ENCODE measurements at regions not wholly inside any gene's neighbourhood (a gene's known extent, or its start where the extent isn't known, plus 50 kb on each side); places are given as distances from the start of the nearest gene placed in this dataset.

DNA sequence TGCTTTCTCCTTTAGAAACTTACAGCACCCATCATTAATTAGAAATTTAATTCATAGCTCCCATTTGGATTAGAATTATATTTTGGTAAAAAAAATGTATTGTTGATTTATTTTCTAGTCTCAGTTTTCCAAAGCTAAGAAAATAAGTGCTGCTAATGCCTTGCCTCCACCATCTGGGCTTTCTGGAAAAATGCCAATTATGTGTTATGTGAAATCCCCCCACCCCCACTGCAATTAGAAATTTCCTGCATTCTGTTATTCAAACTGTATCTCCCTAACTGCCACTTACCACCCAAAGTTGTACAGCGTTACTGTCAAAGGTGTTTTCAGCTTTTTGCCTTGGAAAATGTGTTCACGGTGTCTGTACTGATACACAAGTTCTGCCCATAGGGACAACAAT is 617.2 kb upstream of the UBE2E2 start:
- H3K36me3 ChIP-seq, result no peaks in the 10 kb centered on the region
- H3K27ac ChIP-seq, result no peak overlapping the region
- peak in 1 of 2 donors; percentile 26 for DNase-seq
- WGBS, 5 donors, result 77 to 86% (median 82%) methylated on average over 2 of the region's 2 CpGs
- no peak overlapping the region for H3K4me3 ChIP-seq
- no peak for TF ChIP-seq POLR2A (IDR thresholded peaks at IDR 0.05)
- no peak for TF ChIP-seq POLR2AphosphoS5 (IDR thresholded peaks at IDR 0.05)
- TF ChIP-seq, protein P1, sequence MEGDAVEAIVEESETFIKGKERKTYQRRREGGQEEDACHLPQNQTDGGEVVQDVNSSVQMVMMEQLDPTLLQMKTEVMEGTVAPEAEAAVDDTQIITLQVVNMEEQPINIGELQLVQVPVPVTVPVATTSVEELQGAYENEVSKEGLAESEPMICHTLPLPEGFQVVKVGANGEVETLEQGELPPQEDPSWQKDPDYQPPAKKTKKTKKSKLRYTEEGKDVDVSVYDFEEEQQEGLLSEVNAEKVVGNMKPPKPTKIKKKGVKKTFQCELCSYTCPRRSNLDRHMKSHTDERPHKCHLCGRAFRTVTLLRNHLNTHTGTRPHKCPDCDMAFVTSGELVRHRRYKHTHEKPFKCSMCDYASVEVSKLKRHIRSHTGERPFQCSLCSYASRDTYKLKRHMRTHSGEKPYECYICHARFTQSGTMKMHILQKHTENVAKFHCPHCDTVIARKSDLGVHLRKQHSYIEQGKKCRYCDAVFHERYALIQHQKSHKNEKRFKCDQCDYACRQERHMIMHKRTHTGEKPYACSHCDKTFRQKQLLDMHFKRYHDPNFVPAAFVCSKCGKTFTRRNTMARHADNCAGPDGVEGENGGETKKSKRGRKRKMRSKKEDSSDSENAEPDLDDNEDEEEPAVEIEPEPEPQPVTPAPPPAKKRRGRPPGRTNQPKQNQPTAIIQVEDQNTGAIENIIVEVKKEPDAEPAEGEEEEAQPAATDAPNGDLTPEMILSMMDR (IDR thresholded peaks at IDR 0.05), result no peak
- H3K27me3 ChIP-seq, result no peaks in the 10 kb centered on the region
- H3K9me3 ChIP-seq, result no peaks in the 10 kb centered on the region
- H3K4me1 ChIP-seq, result no peaks in the 10 kb centered on the region
- intact Hi-C loops (cut with DNase I; ENCODE audit: low total_unique reads), result no loop called here

DNA sequence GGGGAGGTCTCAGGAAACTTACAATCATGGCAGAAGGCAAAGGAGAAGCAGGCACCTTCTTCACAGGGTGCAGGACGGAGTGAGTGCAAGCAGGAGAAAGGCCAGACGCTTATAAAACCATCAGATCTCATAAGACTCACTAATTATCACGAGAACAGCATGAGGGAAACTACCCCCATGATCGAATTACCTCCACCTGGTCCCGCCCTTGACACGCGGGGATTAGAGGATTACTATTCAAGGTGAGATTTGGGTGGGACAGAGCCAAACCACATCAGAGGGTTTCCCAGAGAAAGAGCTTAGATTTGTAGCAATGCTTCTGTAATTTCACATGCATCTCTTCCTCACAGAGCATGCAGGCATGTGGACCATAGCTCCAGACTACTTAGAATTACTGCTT is 615.7 kb upstream of the UBE2E2 start:
- no peak for DNase-seq
- H3K9me3 ChIP-seq, result no peaks in the 10 kb centered on the region
- H3K36me3 ChIP-seq, result no peaks in the 10 kb centered on the region
- no peaks in the 10 kb centered on the region for H3K4me1 ChIP-seq
- no peak overlapping the region for H3K27ac ChIP-seq
- H3K4me3 ChIP-seq, result no peak overlapping the region
- intact Hi-C loops (cut with DNase I; ENCODE audit: low total_unique reads), result no loop called here
- TF ChIP-seq POLR2AphosphoS5 (IDR thresholded peaks at IDR 0.05) (no peak), POLR2A (IDR thresholded peaks at IDR 0.05) (no peak), EP300 (IDR thresholded peaks at IDR 0.05) (no peak)
- TF ChIP-seq, protein P1 (IDR thresholded peaks at IDR 0.05), result no peak
- 61 to 79% (median 69%) methylated on average over 7 of the region's 7 CpGs for whole genome bisulfite sequencing, 5 donors
- no peaks in the 10 kb centered on the region for H3K27me3 ChIP-seq

DNA sequence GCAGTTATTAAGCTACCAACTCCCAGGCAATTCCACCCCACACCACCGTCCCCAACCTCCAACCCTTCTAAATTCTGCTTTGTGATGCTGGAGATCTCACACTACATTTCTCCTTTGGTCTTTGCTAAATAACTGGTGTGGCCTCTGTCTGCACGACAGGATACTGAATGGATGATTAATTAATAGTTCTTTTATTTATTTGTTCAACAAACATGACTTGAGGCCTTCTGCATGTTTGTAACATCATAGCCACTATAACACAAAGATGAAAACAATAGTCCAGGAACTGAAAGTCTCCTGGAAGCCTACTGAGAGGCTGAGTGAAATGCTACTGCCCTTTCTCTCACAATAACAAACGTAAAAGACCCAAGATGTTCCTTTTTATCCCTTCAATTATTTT is 609.5 kb upstream of the UBE2E2 start:
- no peaks in the 10 kb centered on the region for H3K4me1 ChIP-seq
- H3K9me3 ChIP-seq, result peaks cover 0 to 15% (median 5%) of the 10 kb centered on the region in 4 donors
- intact Hi-C loops (cut with DNase I; ENCODE audit: low total_unique reads), result no loop called here
- no peaks in the 10 kb centered on the region for H3K36me3 ChIP-seq
- H3K4me3 ChIP-seq, result no peak overlapping the region
- WGBS, 5 donors, result 13 to 33% (median 22%) methylated on average over 3 of the region's 3 CpGs
- TF ChIP-seq, protein P1 (IDR thresholded peaks at IDR 0.05), result no peak
- TF ChIP-seq EP300 (IDR thresholded peaks at IDR 0.05) (no peak), POLR2A (IDR thresholded peaks at IDR 0.05) (no peak), POLR2AphosphoS5 (IDR thresholded peaks at IDR 0.05) (no peak)
- H3K27ac ChIP-seq, result no peak overlapping the region
- no peaks in the 10 kb centered on the region for H3K27me3 ChIP-seq
- DNase-seq, result no peak

DNA sequence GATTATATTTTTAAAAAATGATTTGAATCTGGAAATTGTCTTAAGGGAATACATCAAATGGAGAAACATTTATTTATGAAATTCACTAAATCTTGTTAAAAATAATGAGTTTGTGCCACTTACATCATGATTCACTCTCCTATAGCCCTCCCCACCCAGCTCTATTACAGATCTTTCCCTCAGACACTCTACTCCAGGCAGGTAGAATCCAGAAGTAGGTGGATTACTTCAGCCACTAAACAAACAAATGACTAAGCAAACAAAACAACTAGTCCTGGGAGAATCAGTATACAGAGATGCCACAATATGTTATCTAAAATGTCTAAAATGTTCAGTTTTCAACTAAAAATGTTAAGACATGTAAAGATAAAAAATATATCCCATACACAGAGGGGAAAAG is 608.1 kb upstream of the UBE2E2 start:
- H3K9me3 ChIP-seq, result peaks cover 0 to 15% (median 5%) of the 10 kb centered on the region in 4 donors

More for the DNA sequence above, 608.1 kb upstream of the UBE2E2 start:
- no peaks in the 10 kb centered on the region for H3K36me3 ChIP-seq
- no peaks in the 10 kb centered on the region for H3K27me3 ChIP-seq
- no peaks in the 10 kb centered on the region for H3K4me1 ChIP-seq
- TF ChIP-seq EP300 (IDR thresholded peaks at IDR 0.05) (no peak), POLR2AphosphoS5 (IDR thresholded peaks at IDR 0.05) (no peak), POLR2A (IDR thresholded peaks at IDR 0.05) (no peak)
- TF ChIP-seq, protein P1 (IDR thresholded peaks at IDR 0.05), result no peak
- H3K27ac ChIP-seq, result no peak overlapping the region
- intact Hi-C loops (cut with DNase I; ENCODE audit: low total_unique reads), result no loop called here
- no peak overlapping the region for H3K4me3 ChIP-seq
- DNase-seq, result no peak

All from stomach (tissue), 8 donors.